BLaER1 treated with 17β-estradiol and CSF1 and Interleukin-3, amounts not matched to agents 10 nM and 100 nM (cell line): ENCODE measurements at regions not wholly inside any gene's neighbourhood (a gene's known extent, or its start where the extent isn't known, plus 50 kb on each side); places are given as distances from the start of the nearest gene placed in this dataset.
"Not testable (repeated sequence)": the region's sequence is repeated elsewhere in the genome, so short reads cannot be mapped to it uniquely, and the experiment has no call there.

Source experiments
- H3K27ac ChIP-seq, 11 experiments: shearing (Covaris generic); formaldehyde crosslinking; 2 replicates each; pipeline ENCODE4 v1.8.1; 2022
- H3K27me3 ChIP-seq, 11 experiments: shearing (Covaris generic); formaldehyde crosslinking; 2 replicates each; pipeline ENCODE4 v1.8.1; 2022
- H3K36me3 ChIP-seq, 11 experiments: shearing (Covaris generic); formaldehyde crosslinking; 2 replicates each; pipeline ENCODE4 v1.8.1; 2022
- H3K4me1 ChIP-seq, 10 experiments: shearing (Covaris generic); formaldehyde crosslinking; 2 replicates each; pipeline ENCODE4 v1.8.1; 2022
- H3K4me2 ChIP-seq, 11 experiments: shearing (Covaris generic); formaldehyde crosslinking; 2 replicates each; pipeline ENCODE4 v1.8.1; 2022
- H3K4me3 ChIP-seq, 10 experiments: shearing (Covaris generic); formaldehyde crosslinking; 2 replicates each; pipeline ENCODE4 v1.8.1; 2022
- H3K9ac ChIP-seq, 11 experiments: shearing (Covaris generic); formaldehyde crosslinking; 2 replicates each; pipeline ENCODE4 v1.8.1; 2022
- H3K9me3 ChIP-seq, 11 experiments: shearing (Covaris generic); formaldehyde crosslinking; replicated peaks in 1 of 11; 2 replicates each; pipeline ENCODE4 v1.8.1; 2022
- H4K20me1 ChIP-seq, 11 experiments: shearing (Covaris generic); formaldehyde crosslinking; 2 replicates each; pipeline ENCODE4 v1.8.1; 2022
- Cebpa-rat ChIP-seq, 11 experiments: shearing (Covaris generic); IDR thresholded peaks; 2 replicates each; pipeline ENCODE4 v1.8.1; 2022

GRCh38 chr3:15892311-15893227 is 94.8 kb upstream of the ANKRD28 start:
- TF ChIP-seq Cebpa-rat (IDR thresholded peaks at IDR 0.05), result no peak
- no peaks in the 10 kb centered on the region for H3K36me3 ChIP-seq
- H4K20me1 ChIP-seq, result no peaks in the 10 kb centered on the region
- no peak overlapping the region for H3K27ac ChIP-seq
- H3K4me2 ChIP-seq, result peak overlapping the region in 3 of 11 experiments; percentile 6 to 26 (median 13); a peak in 3 of 22 replicates
- peaks cover 0 to 6% (median 0%) of the 10 kb centered on the region in 10 experiments; a peak in 4 of 20 replicates for H3K4me1 ChIP-seq
- H3K4me3 ChIP-seq, result no peak overlapping the region
- no peaks in the 10 kb centered on the region for H3K27me3 ChIP-seq
- no peak overlapping the region for H3K9ac ChIP-seq
- H3K9me3 ChIP-seq, result peaks cover 0 to 18% (median 4%) of the 10 kb centered on the region in 11 experiments; a peak in 8 of 22 replicates

- Histone ChIP-seq H3K9me3 (peaks cover 0 to 18% (median 4%) of the 10 kb centered on the region in 11 experiments; a peak in 8 of 22 replicates), H3K4me3 (no peak overlapping the region), H3K36me3 (no peaks in the 10 kb centered on the region), H3K27ac (no peak overlapping the region), H3K9ac (no peak overlapping the region), H3K4me1 (peaks cover 0 to 6% (median 0%) of the 10 kb centered on the region in 10 experiments; a peak in 4 of 20 replicates), H4K20me1 (no peaks in the 10 kb centered on the region), H3K4me2 (no peak overlapping the region), H3K27me3 (no peaks in the 10 kb centered on the region)
- no peak for TF ChIP-seq Cebpa-rat (IDR thresholded peaks at IDR 0.05)
Measured at GRCh38 chr3:15894382-15894781, 96.6 kb upstream of the ANKRD28 start.

DNA sequence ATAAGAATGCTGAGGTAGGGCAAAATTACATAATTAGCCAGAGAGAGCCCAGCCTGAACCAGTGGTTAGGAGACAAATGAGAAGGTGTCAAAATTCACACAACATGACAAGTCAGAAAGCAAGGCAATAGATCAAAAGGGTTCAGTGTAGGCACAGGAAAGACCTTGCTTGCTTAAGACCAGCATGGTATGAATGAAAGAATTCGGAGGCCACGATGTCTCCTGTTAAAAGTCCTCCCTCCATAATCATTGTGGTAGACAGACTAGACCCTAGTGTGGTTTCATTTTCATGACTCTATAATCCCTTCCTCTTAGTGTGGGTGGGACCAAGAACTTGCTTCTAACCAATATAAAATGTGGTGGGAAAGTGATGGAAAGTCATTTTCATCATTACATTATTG is 98.7 kb upstream of the ANKRD28 start:
- H3K36me3 ChIP-seq, result no peaks in the 10 kb centered on the region
- H3K4me2 ChIP-seq, result no peak overlapping the region
- H3K4me3 ChIP-seq, result no peak overlapping the region
- no peak overlapping the region for H3K27ac ChIP-seq
- peaks cover 0 to 9% (median 4%) of the 10 kb centered on the region in 11 experiments; a peak in 8 of 22 replicates for H3K9me3 ChIP-seq
- H3K4me1 ChIP-seq, result peaks cover 0 to 6% (median 0%) of the 10 kb centered on the region in 10 experiments; a peak in 4 of 20 replicates
- no peak for TF ChIP-seq Cebpa-rat (IDR thresholded peaks at IDR 0.05)
- no peaks in the 10 kb centered on the region for H3K27me3 ChIP-seq
- H3K9ac ChIP-seq, result no peak overlapping the region
- H4K20me1 ChIP-seq, result no peaks in the 10 kb centered on the region

- no peak for TF ChIP-seq Cebpa-rat (IDR thresholded peaks at IDR 0.05)
- Histone ChIP-seq H3K4me2 (no peak overlapping the region), H3K27ac (no peak overlapping the region), H3K4me3 (no peak overlapping the region), H3K9ac (no peak overlapping the region), H3K4me1 (no peaks in the 10 kb centered on the region), H3K36me3 (no peaks in the 10 kb centered on the region), H3K27me3 (no peaks in the 10 kb centered on the region), H4K20me1 (no peaks in the 10 kb centered on the region), H3K9me3 (peaks cover 0 to 9% (median 4%) of the 10 kb centered on the region in 11 experiments; a peak in 8 of 22 replicates)
Measured at GRCh38 chr3:15899388-15899787, 101.6 kb upstream of the ANKRD28 start.

GRCh38 chr3:15903164-15903563 is 105.4 kb upstream of the ANKRD28 start:
- no peak overlapping the region for H3K27ac ChIP-seq
- H3K4me1 ChIP-seq, result no peaks in the 10 kb centered on the region
- H3K9ac ChIP-seq, result no peak overlapping the region
- H3K9me3 ChIP-seq, result peaks cover 0 to 4% (median 0%) of the 10 kb centered on the region in 11 experiments; a peak in 1 of 22 replicates
- no peaks in the 10 kb centered on the region for H3K27me3 ChIP-seq
- TF ChIP-seq Cebpa-rat (IDR thresholded peaks at IDR 0.05), result no peak
- no peaks in the 10 kb centered on the region for H3K36me3 ChIP-seq
- no peaks in the 10 kb centered on the region for H4K20me1 ChIP-seq
- no peak overlapping the region for H3K4me2 ChIP-seq
- H3K4me3 ChIP-seq, result no peak overlapping the region

DNA sequence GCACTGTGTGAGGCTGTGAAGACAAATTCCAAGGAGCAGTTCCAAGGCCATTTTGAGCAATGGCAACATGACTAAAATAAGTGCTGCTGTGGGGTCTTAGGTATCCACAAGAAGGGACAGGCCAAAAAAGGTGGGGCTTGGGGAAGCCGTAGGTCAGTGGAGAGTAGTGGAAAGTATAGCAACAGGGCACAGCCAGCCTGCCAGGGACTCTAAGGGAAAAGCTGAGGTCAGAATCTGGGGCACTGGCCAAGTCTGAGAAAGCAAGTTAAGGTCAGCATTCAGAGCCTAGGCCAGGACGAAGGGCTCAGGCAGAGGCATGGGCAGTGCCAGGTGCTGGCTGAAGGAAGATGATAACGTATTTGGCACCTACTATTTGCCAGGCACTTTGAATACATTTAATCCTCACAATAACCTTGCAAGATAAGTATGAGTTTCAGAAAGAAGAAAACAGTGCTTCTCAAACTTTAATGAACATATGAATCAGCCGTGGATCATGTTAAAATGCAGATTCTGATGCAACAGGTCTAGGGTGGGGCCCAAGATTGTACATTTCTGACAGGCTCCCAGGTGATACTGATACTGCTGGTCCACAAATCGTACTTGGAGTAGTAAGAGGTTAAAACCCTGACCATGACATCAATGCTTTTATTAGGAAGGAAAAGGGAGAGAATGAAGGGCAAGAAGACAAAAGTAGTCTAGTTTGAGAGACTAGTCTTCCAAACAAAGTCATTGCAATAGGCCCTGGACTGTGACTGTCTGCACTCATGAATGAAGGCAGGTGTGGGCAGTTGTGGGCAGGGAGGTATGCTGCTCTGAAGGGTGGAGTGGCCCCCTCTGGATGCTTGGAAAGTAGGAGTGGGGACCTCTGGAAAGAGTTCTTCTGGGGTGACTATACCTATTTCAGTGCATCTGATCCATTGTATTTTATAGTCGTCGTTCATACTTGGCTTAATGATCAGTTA is 106.3 kb upstream of the ANKRD28 start:
- Histone ChIP-seq H3K27ac (no peak overlapping the region), H3K4me2 (no peak overlapping the region), H3K4me3 (no peak overlapping the region), H3K9me3 (peaks cover 0 to 4% (median 0%) of the 10 kb centered on the region in 11 experiments; a peak in 1 of 22 replicates), H4K20me1 (no peaks in the 10 kb centered on the region), H3K4me1 (no peaks in the 10 kb centered on the region), H3K36me3 (no peaks in the 10 kb centered on the region), H3K27me3 (no peaks in the 10 kb centered on the region), H3K9ac (no peak overlapping the region)
- TF ChIP-seq Cebpa-rat (IDR thresholded peaks at IDR 0.05), result no peak

DNA sequence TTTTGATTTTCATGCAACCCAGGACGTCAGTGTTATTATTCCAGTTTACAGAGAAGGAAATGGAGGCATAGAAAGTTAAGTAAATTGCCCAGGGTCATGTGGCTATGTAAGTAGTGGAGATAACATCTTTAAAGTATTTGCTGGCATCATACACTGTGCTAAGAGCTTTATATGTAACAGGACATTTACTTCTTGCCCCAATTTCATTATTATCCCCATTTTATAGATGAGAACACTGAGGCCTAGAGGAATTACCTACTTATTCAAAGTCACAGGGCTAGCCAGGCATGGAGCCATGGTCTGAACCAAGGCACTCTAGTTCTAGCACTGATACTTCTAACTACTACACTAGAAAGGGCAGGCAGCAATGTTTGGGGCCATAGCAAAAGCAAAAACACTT is 107.3 kb upstream of the ANKRD28 start:
- H3K36me3 ChIP-seq, result no peaks in the 10 kb centered on the region
- no peak overlapping the region for H3K4me2 ChIP-seq
- no peaks in the 10 kb centered on the region for H4K20me1 ChIP-seq
- H3K4me1 ChIP-seq, result no peaks in the 10 kb centered on the region
- no peak overlapping the region for H3K27ac ChIP-seq
- no peak for TF ChIP-seq Cebpa-rat (IDR thresholded peaks at IDR 0.05)
- H3K27me3 ChIP-seq, result no peaks in the 10 kb centered on the region
- H3K9me3 ChIP-seq, result peaks cover 0 to 4% (median 0%) of the 10 kb centered on the region in 11 experiments; a peak in 1 of 22 replicates
- no peak overlapping the region for H3K9ac ChIP-seq
- no peak overlapping the region for H3K4me3 ChIP-seq

- not testable (repeated sequence) for H3K4me3 ChIP-seq, H3K36me3 ChIP-seq, H3K27me3 ChIP-seq, H3K9ac ChIP-seq, H4K20me1 ChIP-seq, H3K4me1 ChIP-seq, H3K27ac ChIP-seq, H3K4me2 ChIP-seq, H3K9me3 ChIP-seq
Measured at GRCh38 chr3:15907403-15907802, 109.6 kb upstream of the ANKRD28 start.

DNA sequence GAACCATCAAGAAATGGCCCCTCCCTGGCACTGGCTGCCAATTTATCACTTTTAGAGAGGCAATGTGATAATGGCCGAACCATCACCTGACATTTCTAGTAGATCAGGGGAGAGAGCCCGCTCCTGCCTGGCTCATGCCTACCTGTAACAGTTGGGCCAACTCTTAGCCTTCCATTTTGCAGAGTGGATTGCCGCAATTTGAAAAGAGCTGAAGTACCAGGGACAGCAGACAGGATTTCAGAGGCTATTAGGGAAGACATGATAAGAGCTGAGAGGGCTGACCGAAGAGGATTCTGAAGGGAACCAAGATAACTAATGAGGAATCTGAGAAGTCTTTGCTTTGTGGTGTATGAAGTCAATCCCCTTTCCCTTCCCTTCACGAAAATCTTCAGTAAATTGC is 121.2 kb upstream of the ANKRD28 start:
- H3K27me3 ChIP-seq, result no peaks in the 10 kb centered on the region
- no peak overlapping the region for H3K4me3 ChIP-seq
- peaks cover 4 to 11% (median 8%) of the 10 kb centered on the region in 11 experiments; a peak in 21 of 22 replicates for H3K9me3 ChIP-seq
- H3K4me1 ChIP-seq, result no peaks in the 10 kb centered on the region
- H3K36me3 ChIP-seq, result no peaks in the 10 kb centered on the region
- TF ChIP-seq Cebpa-rat (IDR thresholded peaks at IDR 0.05), result no peak
- H4K20me1 ChIP-seq, result no peaks in the 10 kb centered on the region
- H3K27ac ChIP-seq, result no peak overlapping the region
- no peak overlapping the region for H3K9ac ChIP-seq
- no peak overlapping the region for H3K4me2 ChIP-seq
